ENCODE measurements at regions not wholly inside any gene's neighbourhood (a gene's known extent, or its start where the extent isn't known, plus 50 kb on each side); places are given as distances from the start of the nearest gene placed in this dataset.

GRCh38 chr5:124599028-124599973, 147.1 kb downstream of the ZNF608 start (continued):
- peak; percentile 97 for TF ChIP-seq RERE (CRISPR knock-in tag; IDR thresholded peaks at IDR 0.05; ENCODE audit: low read depth)
- TF ChIP-seq ZNF652 (CRISPR knock-in tag; IDR thresholded peaks at IDR 0.05; ENCODE audit: borderline replicate concordance, low read depth) = peak; percentile 61
- TF ChIP-seq PRMT3 (CRISPR knock-in tag; IDR thresholded peaks at IDR 0.05; ENCODE audit: borderline replicate concordance, low read depth) = 0 out of 2 replicates have a peak, but pooled peaks have one; percentile 40
- TF ChIP-seq NFIB (CRISPR knock-in tag; IDR thresholded peaks at IDR 0.05; ENCODE audit: borderline replicate concordance) = no peak
- TF ChIP-seq FOXO4 (CRISPR knock-in tag; conservative IDR thresholded peaks at IDR 0.05) = no peak
- TF ChIP-seq ZBTB42 (CRISPR knock-in tag; IDR thresholded peaks at IDR 0.05) = no peak
- peak; percentile 96 for TF ChIP-seq ZNF362 (CRISPR knock-in tag; IDR thresholded peaks at IDR 0.05; ENCODE audit: borderline replicate concordance)
- no peak for TF ChIP-seq ZBTB8A (CRISPR knock-in tag; IDR thresholded peaks at IDR 0.05; ENCODE audit: borderline replicate concordance, low read depth)
- TF ChIP-seq ZBTB7B (CRISPR knock-in tag; IDR thresholded peaks at IDR 0.05) = 0 out of 2 replicates have a peak, but pooled peaks have one; percentile 32
- peak; percentile 95 for TF ChIP-seq GATA4 (IDR thresholded peaks at IDR 0.05; ENCODE audit: borderline replicate concordance, low read depth)
- peak; percentile 73 for TF ChIP-seq MEIS1 (CRISPR knock-in tag; IDR thresholded peaks at IDR 0.05; ENCODE audit: borderline replicate concordance)
- TF ChIP-seq ZNF878 (CRISPR knock-in tag; IDR thresholded peaks at IDR 0.05) = peak; percentile 70; the same call in 1 of the 2 replicates
- peak; percentile 93; the same call in 1 of the 2 replicates for TF ChIP-seq MBD4 (IDR thresholded peaks at IDR 0.05; ENCODE audit: borderline replicate concordance, low read length)
- TF ChIP-seq ZNF431 (CRISPR knock-in tag; IDR thresholded peaks at IDR 0.05; ENCODE audit: borderline replicate concordance, low read depth) = no peak; the same call in 1 of the 2 replicates
- TF ChIP-seq ZNF597 (CRISPR knock-in tag; IDR thresholded peaks at IDR 0.05) = no peak
- no peak for TF ChIP-seq ZNF354B (CRISPR knock-in tag; IDR thresholded peaks at IDR 0.05)
- peak; percentile 67; the same call in 1 of the 2 replicates for TF ChIP-seq MIER3 (CRISPR knock-in tag; IDR thresholded peaks at IDR 0.05; ENCODE audit: borderline replicate concordance)
- TF ChIP-seq CENPT (CRISPR knock-in tag; IDR thresholded peaks at IDR 0.05; ENCODE audit: low read depth) = no peak
- no peak for TF ChIP-seq ZKSCAN1 (IDR thresholded peaks at IDR 0.05; ENCODE audit: low read length)
- TF ChIP-seq SMC3 (IDR thresholded peaks at IDR 0.05; ENCODE audit: low read length) = peak; percentile 19; the same call in 1 of the 2 replicates
